Breast epithelium (tissue), 3 donors: ENCODE measurements at regions not wholly inside any gene's neighbourhood (a gene's known extent, or its start where the extent isn't known, plus 50 kb on each side); places are given as distances from the start of the nearest gene placed in this dataset.

Experiments used
- POLR2A ChIP-seq: fragments of 450-650 bp; IDR thresholded peaks from one replicate; pipeline ENCODE4 v1.6.1; 2016; ENCODE audit warnings: antibody characterized with exemption, mild to moderate bottlenecking, moderate library complexity
- POLR2AphosphoS5 ChIP-seq, 3 donors: sonication (generic); formaldehyde crosslinking; IDR thresholded peaks; one replicate each; pipeline ENCODE4 v1.6.1; 2017; ENCODE audit warnings: antibody characterized with exemption in 3 of 3
- TF ChIP-seq, protein P1 (sequence below), 3 donors: fragments of 450-650 bp; IDR thresholded peaks; one replicate each; pipeline ENCODE4 v1.5.1; 2016 to 2017; ENCODE audit warnings: antibody characterized with exemption in 3 of 3, mild to moderate bottlenecking in 3 of 3, moderate library complexity in 3 of 3

- TF ChIP-seq, protein P1, sequence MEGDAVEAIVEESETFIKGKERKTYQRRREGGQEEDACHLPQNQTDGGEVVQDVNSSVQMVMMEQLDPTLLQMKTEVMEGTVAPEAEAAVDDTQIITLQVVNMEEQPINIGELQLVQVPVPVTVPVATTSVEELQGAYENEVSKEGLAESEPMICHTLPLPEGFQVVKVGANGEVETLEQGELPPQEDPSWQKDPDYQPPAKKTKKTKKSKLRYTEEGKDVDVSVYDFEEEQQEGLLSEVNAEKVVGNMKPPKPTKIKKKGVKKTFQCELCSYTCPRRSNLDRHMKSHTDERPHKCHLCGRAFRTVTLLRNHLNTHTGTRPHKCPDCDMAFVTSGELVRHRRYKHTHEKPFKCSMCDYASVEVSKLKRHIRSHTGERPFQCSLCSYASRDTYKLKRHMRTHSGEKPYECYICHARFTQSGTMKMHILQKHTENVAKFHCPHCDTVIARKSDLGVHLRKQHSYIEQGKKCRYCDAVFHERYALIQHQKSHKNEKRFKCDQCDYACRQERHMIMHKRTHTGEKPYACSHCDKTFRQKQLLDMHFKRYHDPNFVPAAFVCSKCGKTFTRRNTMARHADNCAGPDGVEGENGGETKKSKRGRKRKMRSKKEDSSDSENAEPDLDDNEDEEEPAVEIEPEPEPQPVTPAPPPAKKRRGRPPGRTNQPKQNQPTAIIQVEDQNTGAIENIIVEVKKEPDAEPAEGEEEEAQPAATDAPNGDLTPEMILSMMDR (IDR thresholded peaks at IDR 0.05): no peak
- TF ChIP-seq POLR2A: no peak
- no peak for TF ChIP-seq POLR2AphosphoS5 (IDR thresholded peaks at IDR 0.05)
These were observed 140.6 kb upstream of the CCDC150 start for GRCh38 chr2:196498962-196499361.
